ENCODE measurements at regions not wholly inside any gene's neighbourhood (a gene's known extent, or its start where the extent isn't known, plus 50 kb on each side); places are given as distances from the start of the nearest gene placed in this dataset.

GRCh38 chr10:131444286-131444685 is 132.8 kb upstream of the TCERG1L start:
- no peak for DNase-seq (ENCODE audit: low read depth in 3 of 3, low spot score in 1 of 3)

GRCh38 chr10:131444862-131445461 is 133.4 kb upstream of the TCERG1L start:
- DNase-seq (ENCODE audit: low read depth in 3 of 3, low spot score in 1 of 3), result no peak

- DNase-seq (ENCODE audit: low read depth in 3 of 3, low spot score in 1 of 3), result no peak
Observed at GRCh38 chr10:131445623-131446022, 134.1 kb upstream of the TCERG1L start.

GRCh38 chr10:131446171-131446570 is 134.7 kb upstream of the TCERG1L start:
- DNase-seq (ENCODE audit: low read depth in 3 of 3, low spot score in 1 of 3), result no peak

- no peak for DNase-seq (ENCODE audit: low read depth in 3 of 3, low spot score in 1 of 3)
Observed at GRCh38 chr10:131448171-131448570, 136.7 kb upstream of the TCERG1L start.

GRCh38 chr10:131448883-131449282 is 137.4 kb upstream of the TCERG1L start:
- no peak for DNase-seq (ENCODE audit: low read depth in 3 of 3, low spot score in 1 of 3)

- DNase-seq (ENCODE audit: low read depth in 3 of 3, low spot score in 1 of 3), result no peak
Observed at GRCh38 chr10:131450216-131450765, 138.8 kb upstream of the TCERG1L start.

- no peak for DNase-seq (ENCODE audit: low read depth in 3 of 3, low spot score in 1 of 3)
Observed at GRCh38 chr10:131451407-131452015, 140.0 kb upstream of the TCERG1L start.

GRCh38 chr10:131452926-131453720 is 141.6 kb upstream of the TCERG1L start:
- no peak for DNase-seq (ENCODE audit: low read depth in 3 of 3, low spot score in 1 of 3)

GRCh38 chr10:131453721-131454634 is 142.5 kb upstream of the TCERG1L start:
- peak in 1 of 3 donors; percentile 60 for DNase-seq (ENCODE audit: low read depth in 3 of 3, low spot score in 1 of 3)

GRCh38 chr10:131456411-131456810 is 144.9 kb upstream of the TCERG1L start:
- DNase-seq (ENCODE audit: low read depth in 3 of 3, low spot score in 1 of 3), result no peak

GRCh38 chr10:131461093-131461492 is 149.6 kb upstream of the TCERG1L start:
- no peak for DNase-seq (ENCODE audit: low read depth in 3 of 3, low spot score in 1 of 3)

GRCh38 chr10:131464789-131465188 is 153.3 kb upstream of the TCERG1L start:
- no peak for DNase-seq (ENCODE audit: low read depth in 3 of 3, low spot score in 1 of 3)

- no peak for DNase-seq (ENCODE audit: low read depth in 3 of 3, low spot score in 1 of 3)
Observed at GRCh38 chr10:131469551-131469950, 158.0 kb upstream of the TCERG1L start.

- DNase-seq (ENCODE audit: low read depth in 3 of 3, low spot score in 1 of 3), result no peak
Observed at GRCh38 chr10:131473645-131474044, 162.1 kb upstream of the TCERG1L start.

GRCh38 chr10:131474416-131474815 is 162.9 kb upstream of the TCERG1L start:
- no peak for DNase-seq (ENCODE audit: low read depth in 3 of 3, low spot score in 1 of 3)

- no peak for DNase-seq (ENCODE audit: low read depth in 3 of 3, low spot score in 1 of 3)
Observed at GRCh38 chr10:131475043-131475442, 163.5 kb upstream of the TCERG1L start.

GRCh38 chr10:131475803-131476202 is 164.3 kb upstream of the TCERG1L start:
- DNase-seq (ENCODE audit: low read depth in 3 of 3, low spot score in 1 of 3), result no peak

- no peak for DNase-seq (ENCODE audit: low read depth in 3 of 3, low spot score in 1 of 3)
Observed at GRCh38 chr10:131477457-131478121, 166.1 kb upstream of the TCERG1L start.

GRCh38 chr10:131478377-131478989 is 167.0 kb upstream of the TCERG1L start:
- no peak for DNase-seq (ENCODE audit: low read depth in 3 of 3, low spot score in 1 of 3)

Data from stimulated activated CD4-positive, alpha-beta T cell treated with anti-CD3 and anti-CD28 coated beads, TNF-alpha, amount 100 ng/mL, for 1 hour (primary cell).